Chondrocyte (in vitro differentiated cells): ENCODE measurements at regions not wholly inside any gene's neighbourhood (a gene's known extent, or its start where the extent isn't known, plus 50 kb on each side); places are given as distances from the start of the nearest gene placed in this dataset.

ENCODE experiments used
- DNase-seq: peaks from one replicate; pipeline ENCODE4 v3.0.0; 2021; ENCODE audit warnings: mixed read lengths, low spot score
- H3K27ac Mint-ChIP-seq: one replicate; pipeline ENCODE4 v1.8.0; 2021; ENCODE audit warnings: mild to moderate bottlenecking, moderate library complexity, mixed read lengths; ENCODE audit not compliant: unreplicated experiment
- H3K27me3 Mint-ChIP-seq: 2 replicates; pipeline ENCODE4 v1.8.0; 2021; ENCODE audit warnings: low read depth, mixed read lengths
- H3K36me3 Mint-ChIP-seq: 2 replicates; pipeline ENCODE4 v1.8.0; 2021; ENCODE audit warnings: low read depth, mixed read lengths
- H3K4me1 Mint-ChIP-seq: 2 replicates; pipeline ENCODE4 v1.8.0; 2021; ENCODE audit warnings: low read depth, mild to moderate bottlenecking, mixed read lengths
- H3K4me3 Mint-ChIP-seq: one replicate; pipeline ENCODE4 v1.8.0; 2021; ENCODE audit warnings: mild to moderate bottlenecking, moderate library complexity, mixed read lengths; ENCODE audit not compliant: unreplicated experiment
- H3K9me3 Mint-ChIP-seq: 2 replicates; pipeline ENCODE4 v1.8.0; 2021; ENCODE audit warnings: low read depth, mixed read lengths
- CTCF ChIP-seq: fragments of 200-600 bp; sonication (generic); IDR thresholded peaks from 2 replicates; pipeline ENCODE4 v1.5.0; 2021; ENCODE audit warnings: antibody characterized with exemption, mild to moderate bottlenecking, moderate library complexity

- Mint-ChIP-seq H3K27ac (no peak overlapping the region), H3K36me3 (peaks cover 2% of the 10 kb centered on the region), H3K4me1 (no peaks in the 10 kb centered on the region), H3K27me3 (no peaks in the 10 kb centered on the region), H3K9me3 (peaks cover 24% of the 10 kb centered on the region), H3K4me3 (no peak overlapping the region)
- DNase-seq, result no peak
- TF ChIP-seq CTCF, result no peak
Observed at GRCh38 chr4:134393592-134393991, 192.0 kb upstream of the PABPC4L start.

- no peak overlapping the region for H3K4me3 Mint-ChIP-seq
- no peak overlapping the region for H3K27ac Mint-ChIP-seq
- no peaks in the 10 kb centered on the region for H3K4me1 Mint-ChIP-seq
- H3K9me3 Mint-ChIP-seq, result no peaks in the 10 kb centered on the region
- no peak for TF ChIP-seq CTCF
- H3K27me3 Mint-ChIP-seq, result no peaks in the 10 kb centered on the region
- DNase-seq, result no peak
- H3K36me3 Mint-ChIP-seq, result no peaks in the 10 kb centered on the region
Observed at GRCh38 chr4:134390319-134390718, 188.7 kb upstream of the PABPC4L start.

- no peak for DNase-seq
- Mint-ChIP-seq H3K36me3 (no peaks in the 10 kb centered on the region), H3K9me3 (no peaks in the 10 kb centered on the region), H3K4me1 (no peaks in the 10 kb centered on the region), H3K27ac (no peak overlapping the region), H3K4me3 (no peak overlapping the region), H3K27me3 (no peaks in the 10 kb centered on the region)
- TF ChIP-seq CTCF, result no peak
Observed at GRCh38 chr4:134388351-134388750, 186.8 kb upstream of the PABPC4L start.

GRCh38 chr4:134382478-134383227 lies 181.1 kb upstream of the PABPC4L start:
- H3K9me3 Mint-ChIP-seq, result peaks cover 3% of the 10 kb centered on the region
- no peak overlapping the region for H3K4me3 Mint-ChIP-seq
- H3K27ac Mint-ChIP-seq, result no peak overlapping the region
- H3K4me1 Mint-ChIP-seq, result no peaks in the 10 kb centered on the region
- no peak for DNase-seq
- H3K36me3 Mint-ChIP-seq, result no peaks in the 10 kb centered on the region
- TF ChIP-seq CTCF, result no peak
- no peaks in the 10 kb centered on the region for H3K27me3 Mint-ChIP-seq

- Mint-ChIP-seq H3K4me3 (no peak overlapping the region), H3K27ac (no peak overlapping the region), H3K4me1 (no peaks in the 10 kb centered on the region), H3K27me3 (no peaks in the 10 kb centered on the region), H3K9me3 (peaks cover 4% of the 10 kb centered on the region), H3K36me3 (no peaks in the 10 kb centered on the region)
- DNase-seq, result no peak
- TF ChIP-seq CTCF, result no peak
Observed at GRCh38 chr4:134375775-134376174, 174.2 kb upstream of the PABPC4L start.
